ENCODE measurements at regions not wholly inside any gene's neighbourhood (a gene's known extent, or its start where the extent isn't known, plus 50 kb on each side); places are given as distances from the start of the nearest gene placed in this dataset.

GRCh38 chr11:57087991-57088390, 93.8 kb upstream of the LRRC55 start:
- TF ChIP-seq, protein P1, sequence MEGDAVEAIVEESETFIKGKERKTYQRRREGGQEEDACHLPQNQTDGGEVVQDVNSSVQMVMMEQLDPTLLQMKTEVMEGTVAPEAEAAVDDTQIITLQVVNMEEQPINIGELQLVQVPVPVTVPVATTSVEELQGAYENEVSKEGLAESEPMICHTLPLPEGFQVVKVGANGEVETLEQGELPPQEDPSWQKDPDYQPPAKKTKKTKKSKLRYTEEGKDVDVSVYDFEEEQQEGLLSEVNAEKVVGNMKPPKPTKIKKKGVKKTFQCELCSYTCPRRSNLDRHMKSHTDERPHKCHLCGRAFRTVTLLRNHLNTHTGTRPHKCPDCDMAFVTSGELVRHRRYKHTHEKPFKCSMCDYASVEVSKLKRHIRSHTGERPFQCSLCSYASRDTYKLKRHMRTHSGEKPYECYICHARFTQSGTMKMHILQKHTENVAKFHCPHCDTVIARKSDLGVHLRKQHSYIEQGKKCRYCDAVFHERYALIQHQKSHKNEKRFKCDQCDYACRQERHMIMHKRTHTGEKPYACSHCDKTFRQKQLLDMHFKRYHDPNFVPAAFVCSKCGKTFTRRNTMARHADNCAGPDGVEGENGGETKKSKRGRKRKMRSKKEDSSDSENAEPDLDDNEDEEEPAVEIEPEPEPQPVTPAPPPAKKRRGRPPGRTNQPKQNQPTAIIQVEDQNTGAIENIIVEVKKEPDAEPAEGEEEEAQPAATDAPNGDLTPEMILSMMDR (conservative IDR thresholded peaks at IDR 0.05; ENCODE audit: low read depth, low read length) = no peak

DNA sequence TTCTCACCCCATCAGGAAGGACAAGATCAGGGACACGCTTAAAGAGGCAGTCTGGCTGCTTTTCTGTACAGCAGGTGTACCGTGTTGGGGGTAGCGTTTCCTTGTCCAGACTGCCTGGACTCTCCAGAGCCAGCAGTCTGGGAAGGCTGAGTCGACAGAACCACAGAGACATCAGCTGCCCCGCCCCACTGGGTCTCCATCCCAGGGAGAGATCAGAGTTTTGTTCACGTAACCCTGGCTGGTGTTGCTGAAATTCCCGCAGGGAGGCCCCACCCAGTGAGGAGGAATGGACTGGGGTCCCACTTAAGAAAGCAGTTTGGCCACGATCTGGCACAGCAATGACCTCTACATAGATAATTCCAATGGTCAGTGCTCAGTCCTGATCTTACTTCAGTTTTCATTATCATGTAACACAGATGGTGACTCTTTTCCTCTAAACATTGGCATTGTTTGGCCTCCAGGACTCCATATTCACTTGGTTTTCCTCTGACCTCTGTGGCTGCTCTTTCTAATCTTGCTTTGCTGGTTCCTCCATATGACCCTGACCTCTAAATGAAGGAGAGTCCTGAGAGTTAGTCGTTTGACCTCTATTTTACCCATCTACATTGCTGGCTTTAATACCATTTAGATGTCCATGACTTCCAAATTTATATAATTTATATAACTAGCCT, 89.6 kb upstream of the LRRC55 start:
- TF ChIP-seq, protein P1 (conservative IDR thresholded peaks at IDR 0.05; ENCODE audit: low read depth, low read length) = no peak
- no peak for DNase-seq (ENCODE audit: low read depth)
- H3K4me3 ChIP-seq (ENCODE audit: low read length) = no peak overlapping the region

More at GRCh38 chr11:57087991-57088390, 93.8 kb upstream of the LRRC55 start:
- no peak for DNase-seq (ENCODE audit: low read depth)
- H3K4me3 ChIP-seq (ENCODE audit: low read length) = no peak overlapping the region

DNA sequence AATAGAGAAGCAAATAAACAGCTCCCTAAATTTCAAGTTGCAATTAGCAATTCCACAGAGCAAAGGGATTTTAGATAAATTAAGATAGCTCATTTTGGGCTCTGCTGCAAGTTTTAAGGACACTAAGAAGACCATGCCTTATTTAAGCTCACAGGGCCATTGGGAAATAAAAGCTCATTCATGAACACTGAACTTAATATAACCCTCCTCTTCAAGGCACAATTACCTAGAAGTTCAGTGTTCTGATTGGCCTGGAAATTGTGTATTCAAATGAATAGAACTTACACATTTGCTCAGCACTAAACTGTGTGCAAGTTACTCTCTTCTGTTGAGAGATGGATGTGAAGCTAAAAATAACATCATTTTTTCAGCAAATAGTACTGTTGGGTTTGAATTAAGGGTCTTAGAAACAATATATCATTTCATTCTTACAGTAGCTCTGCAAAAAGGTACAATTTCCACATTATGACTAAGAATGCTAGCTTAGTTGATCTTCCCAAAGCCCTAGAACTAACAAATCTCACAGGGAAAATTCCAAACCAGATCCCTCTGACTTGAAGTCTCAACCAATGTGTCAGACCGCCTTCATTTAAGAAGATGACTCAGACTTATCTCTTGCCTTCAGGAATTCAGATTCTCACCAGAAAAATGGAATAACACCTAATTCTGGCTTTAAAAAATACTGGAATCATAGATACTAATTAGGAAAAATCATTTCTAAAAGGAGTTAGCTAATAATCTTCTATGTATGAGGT, 87.4 kb upstream of the LRRC55 start:
- H3K4me3 ChIP-seq (ENCODE audit: low read length) = no peak overlapping the region
- DNase-seq (ENCODE audit: low read depth) = no peak
- TF ChIP-seq, protein P1 (conservative IDR thresholded peaks at IDR 0.05; ENCODE audit: low read depth, low read length) = no peak

DNA sequence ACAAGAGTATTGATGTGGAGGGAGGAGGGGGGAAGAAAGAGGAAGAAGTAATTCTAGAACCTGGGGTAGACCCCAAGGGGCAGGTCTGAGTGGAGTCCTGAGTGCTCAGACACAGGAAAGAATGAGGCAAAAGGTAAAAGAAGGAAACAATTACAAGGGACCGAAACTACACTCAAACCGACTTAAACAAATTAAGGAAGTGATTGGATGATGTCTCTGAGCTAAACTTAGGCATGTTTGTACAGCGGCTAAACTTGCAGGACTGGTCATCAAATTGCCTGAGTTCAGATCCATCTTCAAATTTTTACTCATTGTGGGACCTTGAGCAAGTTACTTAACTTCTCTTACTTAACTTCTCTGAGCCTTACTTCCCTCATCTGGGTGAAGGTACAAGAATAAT, 86.3 kb upstream of the LRRC55 start:
- TF ChIP-seq, protein P1 (conservative IDR thresholded peaks at IDR 0.05; ENCODE audit: low read depth, low read length) = no peak
- no peak overlapping the region for H3K4me3 ChIP-seq (ENCODE audit: low read length)
- DNase-seq (ENCODE audit: low read depth) = no peak

GRCh38 chr11:57095896-57096295, 85.9 kb upstream of the LRRC55 start:
- no peak for DNase-seq (ENCODE audit: low read depth)
- TF ChIP-seq, protein P1 (conservative IDR thresholded peaks at IDR 0.05; ENCODE audit: low read depth, low read length) = no peak
- no peak overlapping the region for H3K4me3 ChIP-seq (ENCODE audit: low read length)

DNA sequence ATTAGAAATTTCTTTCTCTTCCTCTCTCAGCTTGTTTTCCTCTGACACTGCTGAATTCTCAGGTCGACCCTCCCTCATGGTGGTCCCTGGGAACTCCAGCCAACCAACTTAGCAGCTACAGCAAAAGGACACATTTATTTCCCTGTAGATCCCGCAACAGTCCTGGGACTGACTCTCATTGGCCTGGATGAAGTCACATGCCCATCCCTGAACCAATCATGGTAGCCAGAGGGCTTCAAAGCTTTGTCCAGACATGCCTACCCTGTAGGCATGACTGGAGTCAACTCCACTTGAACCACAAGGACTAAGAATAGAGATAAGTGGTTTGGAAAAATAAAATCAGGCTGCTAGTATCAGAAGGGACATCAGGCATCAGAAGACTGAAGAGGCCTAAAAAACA, 84.6 kb upstream of the LRRC55 start:
- no peak for DNase-seq (ENCODE audit: low read depth)
- H3K4me3 ChIP-seq (ENCODE audit: low read length) = no peak overlapping the region
- TF ChIP-seq, protein P1 (conservative IDR thresholded peaks at IDR 0.05; ENCODE audit: low read depth, low read length) = no peak

DNA sequence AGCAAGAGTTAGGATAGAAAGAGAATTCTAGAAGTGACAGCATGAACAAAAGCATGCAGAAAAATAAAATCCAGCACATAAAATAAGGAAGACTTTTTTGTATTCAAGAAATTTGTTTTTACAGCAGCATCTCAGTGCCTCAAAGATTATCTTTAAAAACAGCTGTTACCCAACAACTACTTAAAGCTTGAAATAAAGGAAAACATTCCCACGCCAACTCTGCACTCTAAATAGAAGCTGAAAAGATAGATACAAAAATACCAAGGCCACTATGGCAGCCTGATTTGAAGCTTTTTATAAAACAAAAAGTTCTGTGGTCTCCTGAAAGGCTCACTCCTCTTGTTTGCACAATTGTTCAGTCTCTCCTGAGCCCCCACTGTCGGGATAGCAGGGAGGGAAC, 83.6 kb upstream of the LRRC55 start:
- TF ChIP-seq, protein P1 (conservative IDR thresholded peaks at IDR 0.05; ENCODE audit: low read depth, low read length) = no peak
- no peak for DNase-seq (ENCODE audit: low read depth)

More for the DNA sequence above, 83.6 kb upstream of the LRRC55 start:
- H3K4me3 ChIP-seq (ENCODE audit: low read length) = no peak overlapping the region

Data from retinal pigment epithelial cell (primary cell).